MCF 10A (cell line): ENCODE measurements at regions not wholly inside any gene's neighbourhood (a gene's known extent, or its start where the extent isn't known, plus 50 kb on each side); places are given as distances from the start of the nearest gene placed in this dataset.

ENCODE experiments used
- BruUV-seq: library from RNA; stranded (reverse); fragments of 400-500 nt; replicated peaks from 2 replicates; lab custom pipeline; 2021; lab: Mats Ljungman, UMichigan
- CTCF ChIA-PET: fragments of 300-600 bp; sonication (Branson Sonifier 250); formaldehyde crosslinking; extraction: SDS; loops from one replicate; lab custom pipeline; 2021; ENCODE audit warnings: antibody characterized with exemption, inconsistent platforms; lab: Yijun Ruan, JAX
- POLR2A ChIA-PET: fragments of 300-600, 350-650 bp; sonication (Branson Sonifier 250); formaldehyde crosslinking; extraction: SDS; loops from one replicate; lab custom pipeline; 2020; ENCODE audit warnings: antibody characterized with exemption, inconsistent platforms; lab: Yijun Ruan, JAX
- DNase-seq: peaks from one replicate; pipeline ENCODE4 v3.0.0-alpha.2; 2018; ENCODE audit not compliant: unreplicated experiment
- H3K27ac Mint-ChIP-seq: one replicate; pipeline ENCODE4 v1.8.0; 2022; ENCODE audit warnings: mild to moderate bottlenecking, low read depth, mixed read lengths; ENCODE audit not compliant: unreplicated experiment
- H3K27me3 Mint-ChIP-seq: one replicate; pipeline ENCODE4 v1.8.0; 2022; ENCODE audit warnings: mixed read lengths; ENCODE audit not compliant: insufficient read depth, unreplicated experiment
- H3K36me3 Mint-ChIP-seq: one replicate; pipeline ENCODE4 v1.8.0; 2022; ENCODE audit warnings: mild to moderate bottlenecking, moderate library complexity, mixed read lengths; ENCODE audit not compliant: insufficient read depth, unreplicated experiment
- H3K4me1 Mint-ChIP-seq: one replicate; pipeline ENCODE4 v1.8.0; 2022; ENCODE audit warnings: mixed read lengths; ENCODE audit not compliant: insufficient read depth, unreplicated experiment
- H3K4me3 Mint-ChIP-seq: one replicate; pipeline ENCODE4 v1.8.0; 2022; ENCODE audit warnings: mild to moderate bottlenecking, moderate library complexity, mixed read lengths; ENCODE audit not compliant: unreplicated experiment
- H3K9me3 Mint-ChIP-seq: one replicate; pipeline ENCODE4 v1.8.0; 2022; ENCODE audit warnings: mixed read lengths; ENCODE audit not compliant: unreplicated experiment
- intact Hi-C: fragments of 100-400 bp; cut with micrococcal nuclease; formaldehyde crosslinking; loops from 2 replicates; pipeline ENCODE4 v1.14.1; 2022
- TF ChIP-seq, protein P1 (sequence below): fragments of 200-600 bp; IDR thresholded peaks from one replicate; pipeline ENCODE4 v1.8.0; 2022; ENCODE audit warnings: antibody characterized with exemption, mild to moderate bottlenecking; ENCODE audit not compliant: unreplicated experiment

DNA sequence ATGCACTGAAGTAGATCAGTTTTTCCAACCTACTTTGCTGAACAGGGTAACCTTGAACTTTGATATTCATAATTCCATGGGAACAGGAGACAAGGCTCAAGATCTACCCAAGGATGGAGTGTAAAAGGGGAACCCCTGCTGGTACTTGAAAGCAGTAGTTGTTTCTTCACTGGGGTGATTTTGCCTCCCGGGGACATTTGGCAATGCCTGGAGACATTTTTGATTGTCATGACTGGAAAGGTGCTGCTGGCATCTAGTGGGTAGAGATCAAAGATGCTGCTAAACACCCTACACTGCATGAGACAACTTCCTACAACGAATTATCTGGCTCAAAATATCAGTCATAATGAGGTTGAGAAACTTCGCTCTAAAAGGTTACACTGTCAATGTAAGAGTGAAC lies 214.8 kb upstream of the CTBP2 start:
- no peak overlapping the region for H3K27ac Mint-ChIP-seq
- peak; percentile 39 for DNase-seq
- no TSS peak for BruUV-seq
- H3K9me3 Mint-ChIP-seq, result no peaks in the 10 kb centered on the region
- CTCF ChIA-PET, result interaction anchor here (0.7 to 0.8 kb wide), 2 partner anchors 10 to 45 kb away, joined by 3 read pairs; no protein-coding TSS in a partner anchor
- intact Hi-C loops, result loop anchor here (1.0 kb wide), 2 partner anchors 214 to 218 kb away; no protein-coding TSS in a partner anchor
- POLR2A ChIA-PET, result interaction anchor here (0.6 kb wide), 1 partner anchor 286 kb away, joined by 3 read pairs; no protein-coding TSS in a partner anchor
- no peaks in the 10 kb centered on the region for H3K36me3 Mint-ChIP-seq
- no peak overlapping the region for H3K4me3 Mint-ChIP-seq
- TF ChIP-seq, protein P1, sequence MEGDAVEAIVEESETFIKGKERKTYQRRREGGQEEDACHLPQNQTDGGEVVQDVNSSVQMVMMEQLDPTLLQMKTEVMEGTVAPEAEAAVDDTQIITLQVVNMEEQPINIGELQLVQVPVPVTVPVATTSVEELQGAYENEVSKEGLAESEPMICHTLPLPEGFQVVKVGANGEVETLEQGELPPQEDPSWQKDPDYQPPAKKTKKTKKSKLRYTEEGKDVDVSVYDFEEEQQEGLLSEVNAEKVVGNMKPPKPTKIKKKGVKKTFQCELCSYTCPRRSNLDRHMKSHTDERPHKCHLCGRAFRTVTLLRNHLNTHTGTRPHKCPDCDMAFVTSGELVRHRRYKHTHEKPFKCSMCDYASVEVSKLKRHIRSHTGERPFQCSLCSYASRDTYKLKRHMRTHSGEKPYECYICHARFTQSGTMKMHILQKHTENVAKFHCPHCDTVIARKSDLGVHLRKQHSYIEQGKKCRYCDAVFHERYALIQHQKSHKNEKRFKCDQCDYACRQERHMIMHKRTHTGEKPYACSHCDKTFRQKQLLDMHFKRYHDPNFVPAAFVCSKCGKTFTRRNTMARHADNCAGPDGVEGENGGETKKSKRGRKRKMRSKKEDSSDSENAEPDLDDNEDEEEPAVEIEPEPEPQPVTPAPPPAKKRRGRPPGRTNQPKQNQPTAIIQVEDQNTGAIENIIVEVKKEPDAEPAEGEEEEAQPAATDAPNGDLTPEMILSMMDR, result peak; percentile 35
- peaks cover 15% of the 10 kb centered on the region for H3K27me3 Mint-ChIP-seq
- H3K4me1 Mint-ChIP-seq, result no peaks in the 10 kb centered on the region

DNA sequence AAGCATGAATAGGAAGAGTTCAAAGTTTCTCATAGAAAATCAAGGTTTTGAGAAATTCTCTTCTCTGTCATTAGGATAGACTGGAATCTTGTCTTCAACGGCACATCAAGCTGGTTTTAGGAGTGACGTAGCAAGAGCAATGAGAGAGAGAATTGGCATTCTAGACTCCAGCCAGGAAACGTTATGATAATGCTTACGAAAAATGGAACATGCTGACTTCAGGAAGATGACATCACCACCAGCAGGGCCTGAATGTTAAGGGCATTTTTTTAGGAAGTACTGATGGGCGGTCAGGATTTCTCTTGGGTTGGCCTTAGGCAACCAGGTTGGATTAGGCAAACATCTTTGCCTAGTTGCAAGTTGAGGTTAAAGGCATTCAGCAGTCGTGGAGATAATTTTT lies 213.2 kb upstream of the CTBP2 start:
- intact Hi-C loops, result no loop called here
- DNase-seq, result no peak
- no peaks in the 10 kb centered on the region for H3K4me1 Mint-ChIP-seq
- no peaks in the 10 kb centered on the region for H3K9me3 Mint-ChIP-seq
- no peaks in the 10 kb centered on the region for H3K36me3 Mint-ChIP-seq
- peaks cover 15% of the 10 kb centered on the region for H3K27me3 Mint-ChIP-seq
- ChIA-PET CTCF (no interaction called here), POLR2A (no interaction called here)
- H3K27ac Mint-ChIP-seq, result no peak overlapping the region
- no peak overlapping the region for H3K4me3 Mint-ChIP-seq
- BruUV-seq, result no TSS peak
- TF ChIP-seq, protein P1, result no peak

DNA sequence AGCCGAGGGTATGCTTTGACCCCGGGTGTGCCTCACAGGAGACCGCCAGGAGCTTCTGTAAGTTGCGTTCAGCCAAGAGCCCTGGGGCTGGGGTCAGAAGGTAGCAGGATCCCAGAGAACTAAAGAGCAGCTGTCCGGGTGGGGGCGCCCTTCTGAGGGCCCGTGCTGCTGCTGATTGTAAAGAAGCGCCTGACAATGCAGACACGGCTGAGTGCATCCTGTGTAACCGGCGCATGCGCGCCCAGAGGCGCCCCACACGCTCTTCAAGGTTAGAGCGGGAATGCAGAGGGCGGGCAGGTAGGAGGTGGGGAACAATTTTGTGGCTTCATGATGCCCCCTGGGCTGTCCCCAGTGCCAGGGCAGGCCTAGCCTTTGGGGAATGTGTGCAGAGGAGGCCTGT lies 210.2 kb upstream of the CTBP2 start:
- ChIA-PET POLR2A (no interaction called here), CTCF (interaction anchor here (0.6 to 1.2 kb wide), 3 partner anchors 11 to 114 kb away, joined by 3 read pairs; no protein-coding TSS in a partner anchor)
- TF ChIP-seq, protein P1, result no peak
- DNase-seq, result no peak
- Mint-ChIP-seq H3K9me3 (no peaks in the 10 kb centered on the region), H3K36me3 (no peaks in the 10 kb centered on the region), H3K4me3 (no peak overlapping the region), H3K27me3 (no peaks in the 10 kb centered on the region), H3K4me1 (no peaks in the 10 kb centered on the region), H3K27ac (no peak overlapping the region)
- BruUV-seq, result no TSS peak
- intact Hi-C loops, result no loop called here

DNA sequence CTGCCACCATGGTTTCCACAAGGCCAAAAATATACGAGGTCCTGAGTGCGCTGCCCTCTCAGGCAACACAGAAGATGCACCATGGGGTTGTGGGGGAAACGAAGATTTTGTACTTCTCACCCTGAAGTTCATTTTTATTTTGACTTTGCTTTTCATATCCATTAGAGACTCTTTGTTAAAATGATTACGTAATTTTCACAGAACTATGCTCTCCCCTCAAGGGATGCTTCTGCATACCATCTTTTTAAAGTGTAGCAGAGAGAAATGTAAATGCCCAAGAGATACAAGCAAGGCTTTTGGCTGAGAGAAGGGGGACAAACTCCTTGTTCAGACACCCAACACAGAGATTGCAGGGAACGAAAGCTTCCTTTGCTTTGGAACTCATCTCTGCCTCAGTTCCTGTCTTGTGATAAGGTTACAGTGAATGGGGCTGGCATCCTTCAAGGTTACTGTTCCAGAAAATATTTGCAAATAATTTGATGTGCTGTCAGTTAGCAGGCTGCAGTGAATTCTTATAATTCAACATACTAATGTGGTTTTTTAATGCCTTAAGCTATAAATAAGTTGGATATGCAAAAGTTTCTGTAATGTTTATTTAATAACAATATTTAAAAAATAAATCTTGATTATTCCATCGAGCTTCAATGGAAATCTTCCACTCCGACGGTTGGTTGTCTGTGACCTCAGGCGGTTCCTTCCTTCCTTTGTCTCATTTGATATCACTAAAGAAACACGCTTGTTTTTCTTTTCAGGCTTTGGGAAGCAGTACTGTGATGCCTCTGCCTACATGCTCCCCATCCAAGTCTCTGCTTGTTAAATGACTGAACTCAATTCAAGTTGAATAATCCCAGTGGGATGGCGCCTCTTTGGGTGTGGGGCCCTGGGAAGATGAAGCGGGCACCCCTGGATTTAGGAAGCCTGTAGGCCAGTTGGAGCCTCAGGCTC lies 209.3 kb upstream of the CTBP2 start:
- POLR2A ChIA-PET, result no interaction called here
- BruUV-seq, result no TSS peak
- H3K9me3 Mint-ChIP-seq, result no peaks in the 10 kb centered on the region
- no peaks in the 10 kb centered on the region for H3K27me3 Mint-ChIP-seq
- CTCF ChIA-PET, result interaction anchor here (0.6 to 0.8 kb wide), 2 partner anchors 20 to 113 kb away, joined by 3 read pairs; no protein-coding TSS in a partner anchor
- TF ChIP-seq, protein P1, result no peak
- intact Hi-C loops, result no loop called here
- H3K27ac Mint-ChIP-seq, result no peak overlapping the region
- no peak overlapping the region for H3K4me3 Mint-ChIP-seq
- DNase-seq, result no peak
- no peaks in the 10 kb centered on the region for H3K4me1 Mint-ChIP-seq
- H3K36me3 Mint-ChIP-seq, result no peaks in the 10 kb centered on the region
